ENCODE measurements at regions not wholly inside any gene's neighbourhood (a gene's known extent, or its start where the extent isn't known, plus 50 kb on each side); places are given as distances from the start of the nearest gene placed in this dataset.

DNA sequence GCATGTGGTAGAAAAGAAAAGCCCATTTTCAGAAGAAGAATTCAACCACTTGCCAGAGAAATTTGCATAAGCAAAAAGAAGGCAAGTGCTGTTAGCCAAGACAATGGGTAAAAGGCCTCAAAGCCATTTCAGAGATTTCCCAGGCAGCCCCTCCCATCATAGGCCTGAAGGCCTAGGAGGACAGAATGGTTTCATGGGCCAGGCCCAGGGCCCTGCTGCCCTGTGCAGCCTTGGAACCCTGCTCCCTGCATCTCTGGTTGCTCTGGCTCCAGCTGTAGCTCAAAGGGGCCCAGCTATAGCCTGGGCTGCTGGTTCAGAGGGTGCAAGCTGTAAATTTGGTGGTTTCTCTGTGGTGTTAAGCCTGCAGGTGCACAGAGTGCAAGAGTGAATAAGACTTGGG, 212.8 kb downstream of the EFNB2 start:
- no peak for TF ChIP-seq CTCF (IDR thresholded peaks at IDR 0.05)
- Histone ChIP-seq H3K36me3 (no peaks in the 10 kb centered on the region), H3K27ac (no peak overlapping the region), H3K4me1 (no peaks in the 10 kb centered on the region), H3K4me3 (no peak overlapping the region), H3K9me3 (peaks cover 13% of the 10 kb centered on the region), H3K27me3 (ENCODE audit: low read depth) (no peaks in the 10 kb centered on the region)
- intact Hi-C loops (cut with DNase I) = no loop called here
- no peak for DNase-seq
- ATAC-seq = no peak

GRCh38 chr13:106318941-106319411, 216.5 kb downstream of the EFNB2 start:
- no peak overlapping the region for H3K4me3 ChIP-seq
- H3K9me3 ChIP-seq = peaks cover 13% of the 10 kb centered on the region
- H3K27me3 ChIP-seq (ENCODE audit: low read depth) = no peaks in the 10 kb centered on the region
- DNase-seq (no peak), ATAC-seq (peak; percentile 88 to 96)
- H3K27ac ChIP-seq = no peak overlapping the region
- H3K36me3 ChIP-seq = no peaks in the 10 kb centered on the region
- TF ChIP-seq CTCF (IDR thresholded peaks at IDR 0.05) = no peak
- intact Hi-C loops (cut with DNase I) = no loop called here
- no peaks in the 10 kb centered on the region for H3K4me1 ChIP-seq

GRCh38 chr13:106314417-106314816, 221.0 kb downstream of the EFNB2 start:
- no peaks in the 10 kb centered on the region for H3K9me3 ChIP-seq
- intact Hi-C loops (cut with DNase I) = no loop called here
- TF ChIP-seq CTCF (IDR thresholded peaks at IDR 0.05) = no peak
- H3K36me3 ChIP-seq = no peaks in the 10 kb centered on the region
- DNase-seq (no peak), ATAC-seq (no peak)
- no peak overlapping the region for H3K4me3 ChIP-seq
- H3K4me1 ChIP-seq = no peaks in the 10 kb centered on the region
- H3K27me3 ChIP-seq (ENCODE audit: low read depth) = no peaks in the 10 kb centered on the region
- H3K27ac ChIP-seq = no peak overlapping the region

DNA sequence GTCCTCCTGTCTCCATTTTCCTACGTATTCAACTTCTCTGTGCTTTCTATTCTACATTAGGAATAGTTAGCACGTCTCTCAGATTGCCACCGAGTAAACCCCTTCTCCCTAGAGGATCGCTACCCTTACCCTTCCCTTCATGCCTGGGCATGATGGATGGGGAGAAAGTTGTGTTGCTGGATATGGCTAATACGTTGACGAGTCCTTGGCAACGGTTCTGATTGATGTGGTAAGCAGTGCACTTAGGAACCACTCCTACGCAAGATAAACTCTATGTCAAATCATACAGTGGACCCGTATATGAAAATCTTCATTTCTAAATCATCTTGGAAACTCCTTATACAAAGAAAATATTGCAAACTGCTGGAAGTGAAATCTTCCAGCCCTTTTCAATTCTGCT, 224.5 kb downstream of the EFNB2 start:
- Histone ChIP-seq H3K36me3 (no peaks in the 10 kb centered on the region), H3K27ac (no peak overlapping the region)
- no peak for TF ChIP-seq CTCF (IDR thresholded peaks at IDR 0.05)

GRCh38 chr13:106310291-106310865, 225.1 kb downstream of the EFNB2 start:
- no peak overlapping the region for H3K4me3 ChIP-seq

More for the DNA sequence above, 224.5 kb downstream of the EFNB2 start:
- no peaks in the 10 kb centered on the region for H3K27me3 ChIP-seq (ENCODE audit: low read depth)
- ATAC-seq (no peak), DNase-seq (no peak)
- intact Hi-C loops (cut with DNase I) = no loop called here
- no peaks in the 10 kb centered on the region for H3K9me3 ChIP-seq
- H3K4me1 ChIP-seq = no peaks in the 10 kb centered on the region
- no peak overlapping the region for H3K4me3 ChIP-seq

More at GRCh38 chr13:106310291-106310865, 225.1 kb downstream of the EFNB2 start:
- ATAC-seq = no peak
- no peaks in the 10 kb centered on the region for H3K36me3 ChIP-seq
- no peak for TF ChIP-seq CTCF (IDR thresholded peaks at IDR 0.05)
- H3K9me3 ChIP-seq = no peaks in the 10 kb centered on the region
- intact Hi-C loops (cut with DNase I) = no loop called here
- no peaks in the 10 kb centered on the region for H3K27me3 ChIP-seq (ENCODE audit: low read depth)
- H3K27ac ChIP-seq = no peak overlapping the region
- H3K4me1 ChIP-seq = no peaks in the 10 kb centered on the region
- no peak for DNase-seq
